Panc1 (cell line): ENCODE measurements at regions not wholly inside any gene's neighbourhood (a gene's known extent, or its start where the extent isn't known, plus 50 kb on each side); places are given as distances from the start of the nearest gene placed in this dataset.
"Not testable (repeated sequence)": the region's sequence is repeated elsewhere in the genome, so short reads cannot be mapped to it uniquely, and the experiment has no call there.

Experiments used
- ATAC-seq: fragments of 200-7000 bp; cut with Tn5 transposase; 2 replicates; pipeline ENCODE4 v1.9.1; 2020; ENCODE audit warnings: mild to moderate bottlenecking, moderate library complexity
- BruUV-seq: library from RNA; stranded (reverse); fragments of 400-500 nt; replicated peaks from 2 replicates; lab custom pipeline; 2021; lab: Mats Ljungman, UMichigan
- CTCF ChIA-PET: fragments of 300-600 bp; sonication (Branson Sonifier 250); formaldehyde crosslinking; loops from one replicate; lab custom pipeline; 2022; ENCODE audit warnings: antibody characterized with exemption; lab: Charles Lee
- POLR2A ChIA-PET: fragments of 300-600 bp; sonication (Branson Sonifier 250); formaldehyde crosslinking; loops from one replicate; lab custom pipeline; 2022; ENCODE audit warnings: antibody characterized with exemption; lab: Charles Lee
- DNase-seq: peaks from one replicate; pipeline ENCODE4 v3.0.0-alpha.2; 2010; ENCODE audit warnings: low read depth, low spot score
- H3K27ac ChIP-seq: 2 replicates; pipeline ENCODE4 v1.5.1; 2011; ENCODE audit warnings: mild to moderate bottlenecking, low read length, inconsistent platforms
- H3K27me3 ChIP-seq: fragments of 200-500 bp; sonication (Bioruptor generic); 2 replicates; pipeline ENCODE4 v1.6.0; 2014; ENCODE audit warnings: low read length, inconsistent platforms; ENCODE audit not compliant: control insufficient read depth, insufficient read depth
- H3K36me3 ChIP-seq: fragments of 200-500 bp; sonication (Bioruptor generic); 2 replicates; pipeline ENCODE4 v1.5.1; 2014; ENCODE audit warnings: inconsistent platforms, mild to moderate bottlenecking, low read length, moderate library complexity; ENCODE audit not compliant: control insufficient read depth, insufficient read depth
- H3K4me1 ChIP-seq: 2 replicates; pipeline ENCODE4 v1.5.1; 2011; ENCODE audit warnings: inconsistent platforms, mild to moderate bottlenecking, low read length, moderate library complexity; ENCODE audit not compliant: control insufficient read depth, insufficient read depth
- H3K4me3 ChIP-seq, 2 experiments: 2 replicates each; pipeline ENCODE4 v1.5.1; 2011 to 2012; ENCODE audit warnings: low read depth in 2 of 2, low read length in 2 of 2, mild to moderate bottlenecking in 2 of 2, inconsistent platforms in 1 of 2, moderate library complexity in 1 of 2
- H3K9me3 ChIP-seq: fragments of 200-500 bp; sonication (Bioruptor generic); 2 replicates; pipeline ENCODE4 v1.5.1; 2014; ENCODE audit warnings: low read depth, mild to moderate bottlenecking, inconsistent platforms, low read length, moderate library complexity; ENCODE audit not compliant: control insufficient read depth, insufficient read depth
- POLR2AphosphoS5 ChIP-seq: IDR thresholded peaks from 2 replicates; pipeline ENCODE4 v1.6.1; 2012; ENCODE audit warnings: mild to moderate bottlenecking, low read depth, low read length, moderate library complexity
- SIN3A ChIP-seq: IDR thresholded peaks from 2 replicates; pipeline ENCODE4 v1.6.1; 2012; ENCODE audit warnings: low read depth, mild to moderate bottlenecking, low read length, moderate library complexity, borderline replicate concordance; ENCODE audit not compliant: insufficient read depth
- TCF7L2 ChIP-seq: IDR thresholded peaks from 2 replicates; pipeline ENCODE4 v1.6.1; 2011; ENCODE audit warnings: mild to moderate bottlenecking, low read depth, low read length, inconsistent platforms
- in situ Hi-C: cut with HindIII; loops from 2 replicates; pipeline ENCODE4 v1.10.0; 2016; ENCODE audit warnings: low sequenced_read_pairs, low pct_unique_long_range_greater_than_20kb
- intact Hi-C: fragments of 100-400 bp; cut with micrococcal nuclease; formaldehyde crosslinking; loops from one replicate; pipeline ENCODE4 v1.10.0; 2022; ENCODE audit not compliant: unreplicated experiment
- TF ChIP-seq, protein P1 (sequence below): fragments of 450-650 bp; IDR thresholded peaks from 2 replicates; pipeline ENCODE4 v1.5.1; 2017; ENCODE audit warnings: mild to moderate bottlenecking
- TF ChIP-seq, protein P2 (sequence below), 2 experiments: IDR thresholded peaks; 2 replicates each; pipeline ENCODE4 v1.6.1; 2011 to 2012; ENCODE audit warnings: low read depth in 2 of 2, control low read depth in 1 of 2, low read length in 1 of 2, mild to moderate bottlenecking in 1 of 2, moderate library complexity in 1 of 2; ENCODE audit not compliant: insufficient read depth in 1 of 2

DNA sequence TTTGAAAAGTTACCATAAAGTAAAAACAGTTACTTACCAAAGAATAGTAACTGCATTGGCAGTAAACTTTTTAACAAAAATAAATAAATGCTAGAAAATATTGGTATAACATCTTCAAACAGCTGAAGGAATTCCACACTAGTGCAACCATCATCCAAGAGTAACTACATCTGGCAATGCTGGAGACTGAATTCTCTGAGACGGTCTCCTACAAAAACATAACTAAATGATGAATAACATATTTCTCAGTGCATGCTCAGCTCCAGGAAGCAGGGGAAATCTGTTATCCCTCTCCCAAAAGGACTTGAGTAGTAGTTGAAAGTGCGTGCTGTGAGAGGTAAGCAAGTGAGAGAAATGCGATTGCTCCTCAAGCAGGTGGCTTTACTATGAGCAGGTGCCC, 526.8 kb upstream of the CCDC54 start:
- no peaks in the 10 kb centered on the region for H3K27me3 ChIP-seq
- H3K4me3 ChIP-seq, result no peak overlapping the region
- in situ Hi-C loops, result no loop called here
- ChIA-PET CTCF (no interaction called here), POLR2A (no interaction called here)
- TF ChIP-seq, protein P1, sequence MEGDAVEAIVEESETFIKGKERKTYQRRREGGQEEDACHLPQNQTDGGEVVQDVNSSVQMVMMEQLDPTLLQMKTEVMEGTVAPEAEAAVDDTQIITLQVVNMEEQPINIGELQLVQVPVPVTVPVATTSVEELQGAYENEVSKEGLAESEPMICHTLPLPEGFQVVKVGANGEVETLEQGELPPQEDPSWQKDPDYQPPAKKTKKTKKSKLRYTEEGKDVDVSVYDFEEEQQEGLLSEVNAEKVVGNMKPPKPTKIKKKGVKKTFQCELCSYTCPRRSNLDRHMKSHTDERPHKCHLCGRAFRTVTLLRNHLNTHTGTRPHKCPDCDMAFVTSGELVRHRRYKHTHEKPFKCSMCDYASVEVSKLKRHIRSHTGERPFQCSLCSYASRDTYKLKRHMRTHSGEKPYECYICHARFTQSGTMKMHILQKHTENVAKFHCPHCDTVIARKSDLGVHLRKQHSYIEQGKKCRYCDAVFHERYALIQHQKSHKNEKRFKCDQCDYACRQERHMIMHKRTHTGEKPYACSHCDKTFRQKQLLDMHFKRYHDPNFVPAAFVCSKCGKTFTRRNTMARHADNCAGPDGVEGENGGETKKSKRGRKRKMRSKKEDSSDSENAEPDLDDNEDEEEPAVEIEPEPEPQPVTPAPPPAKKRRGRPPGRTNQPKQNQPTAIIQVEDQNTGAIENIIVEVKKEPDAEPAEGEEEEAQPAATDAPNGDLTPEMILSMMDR, result no peak
- TF ChIP-seq, protein P2, sequence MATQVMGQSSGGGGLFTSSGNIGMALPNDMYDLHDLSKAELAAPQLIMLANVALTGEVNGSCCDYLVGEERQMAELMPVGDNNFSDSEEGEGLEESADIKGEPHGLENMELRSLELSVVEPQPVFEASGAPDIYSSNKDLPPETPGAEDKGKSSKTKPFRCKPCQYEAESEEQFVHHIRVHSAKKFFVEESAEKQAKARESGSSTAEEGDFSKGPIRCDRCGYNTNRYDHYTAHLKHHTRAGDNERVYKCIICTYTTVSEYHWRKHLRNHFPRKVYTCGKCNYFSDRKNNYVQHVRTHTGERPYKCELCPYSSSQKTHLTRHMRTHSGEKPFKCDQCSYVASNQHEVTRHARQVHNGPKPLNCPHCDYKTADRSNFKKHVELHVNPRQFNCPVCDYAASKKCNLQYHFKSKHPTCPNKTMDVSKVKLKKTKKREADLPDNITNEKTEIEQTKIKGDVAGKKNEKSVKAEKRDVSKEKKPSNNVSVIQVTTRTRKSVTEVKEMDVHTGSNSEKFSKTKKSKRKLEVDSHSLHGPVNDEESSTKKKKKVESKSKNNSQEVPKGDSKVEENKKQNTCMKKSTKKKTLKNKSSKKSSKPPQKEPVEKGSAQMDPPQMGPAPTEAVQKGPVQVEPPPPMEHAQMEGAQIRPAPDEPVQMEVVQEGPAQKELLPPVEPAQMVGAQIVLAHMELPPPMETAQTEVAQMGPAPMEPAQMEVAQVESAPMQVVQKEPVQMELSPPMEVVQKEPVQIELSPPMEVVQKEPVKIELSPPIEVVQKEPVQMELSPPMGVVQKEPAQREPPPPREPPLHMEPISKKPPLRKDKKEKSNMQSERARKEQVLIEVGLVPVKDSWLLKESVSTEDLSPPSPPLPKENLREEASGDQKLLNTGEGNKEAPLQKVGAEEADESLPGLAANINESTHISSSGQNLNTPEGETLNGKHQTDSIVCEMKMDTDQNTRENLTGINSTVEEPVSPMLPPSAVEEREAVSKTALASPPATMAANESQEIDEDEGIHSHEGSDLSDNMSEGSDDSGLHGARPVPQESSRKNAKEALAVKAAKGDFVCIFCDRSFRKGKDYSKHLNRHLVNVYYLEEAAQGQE (IDR thresholded peaks at IDR 0.05; ENCODE audit: insufficient read depth in 1 of 2, low read depth in 2 of 2, low read length in 1 of 2), result no peak
- TF ChIP-seq SIN3A (no peak), POLR2AphosphoS5 (no peak)
- no TSS peak for BruUV-seq
- ATAC-seq, result no peak
- no peak overlapping the region for H3K27ac ChIP-seq
- intact Hi-C loops, result no loop called here
- H3K36me3 ChIP-seq, result no peaks in the 10 kb centered on the region
- no peaks in the 10 kb centered on the region for H3K9me3 ChIP-seq
- H3K4me1 ChIP-seq, result no peaks in the 10 kb centered on the region
- DNase-seq, result no peak

DNA sequence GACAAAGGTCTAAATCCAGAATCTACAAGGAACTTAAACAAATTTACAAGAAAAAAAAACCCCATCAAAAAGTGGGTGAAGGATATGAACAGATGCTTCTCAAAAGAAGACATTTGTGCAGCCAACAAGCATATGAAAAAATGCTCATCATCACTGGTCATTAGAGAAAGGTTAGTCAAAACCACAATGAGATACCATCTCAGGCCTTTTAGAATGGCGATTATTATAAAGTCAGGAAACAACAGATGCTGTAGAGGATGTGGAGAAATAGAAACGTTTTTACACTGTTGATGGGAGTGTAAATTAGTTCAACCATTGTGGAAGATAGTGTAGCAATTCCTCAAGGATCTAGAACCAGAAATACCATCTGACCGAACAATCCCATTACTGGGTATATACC, 518.9 kb upstream of the CCDC54 start:
- H3K4me3 ChIP-seq, H3K27ac ChIP-seq, H3K27me3 ChIP-seq, ATAC-seq, BruUV-seq, H3K36me3 ChIP-seq, intact Hi-C loops, H3K9me3 ChIP-seq, DNase-seq, CTCF ChIA-PET, POLR2A ChIA-PET, in situ Hi-C loops, H3K4me1 ChIP-seq: not testable (repeated sequence)

DNA sequence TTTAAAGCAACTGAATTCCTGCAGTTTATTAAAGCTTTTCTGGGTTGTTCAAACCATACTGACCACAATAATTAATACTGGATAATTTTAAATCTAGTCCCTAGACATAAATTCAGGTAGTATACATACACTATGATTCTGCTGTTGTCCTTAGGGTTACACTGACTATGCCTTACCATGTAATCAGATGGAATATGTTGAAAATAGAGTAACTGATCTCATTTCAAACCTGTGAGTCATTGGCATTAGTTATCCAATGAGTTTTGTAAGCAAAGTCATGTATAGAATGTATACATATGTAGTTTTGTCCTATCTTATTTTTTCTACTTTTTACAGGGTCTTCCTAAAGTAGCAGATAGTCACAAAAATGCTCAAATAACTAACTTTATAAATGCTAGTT, 517.1 kb upstream of the CCDC54 start:
- intact Hi-C loops, result no loop called here
- TF ChIP-seq, protein P1, result no peak
- TF ChIP-seq SIN3A (no peak), POLR2AphosphoS5 (no peak), TCF7L2 (no peak)
- TF ChIP-seq, protein P2 (IDR thresholded peaks at IDR 0.05; ENCODE audit: insufficient read depth in 1 of 2, low read depth in 2 of 2, low read length in 1 of 2), result no peak
- H3K27me3 ChIP-seq, result no peaks in the 10 kb centered on the region
- CTCF ChIA-PET, result no interaction called here
- DNase-seq (no peak), ATAC-seq (no peak)
- no peaks in the 10 kb centered on the region for H3K4me1 ChIP-seq
- H3K4me3 ChIP-seq, result no peak overlapping the region
- H3K36me3 ChIP-seq, result no peaks in the 10 kb centered on the region
- H3K27ac ChIP-seq, result no peak overlapping the region
- in situ Hi-C loops, result no loop called here
- BruUV-seq, result no TSS peak
- POLR2A ChIA-PET, result no interaction called here
- H3K9me3 ChIP-seq, result no peaks in the 10 kb centered on the region
